ENCODE measurements at regions not wholly inside any gene's neighbourhood (a gene's known extent, or its start where the extent isn't known, plus 50 kb on each side); places are given as distances from the start of the nearest gene placed in this dataset.

DNA sequence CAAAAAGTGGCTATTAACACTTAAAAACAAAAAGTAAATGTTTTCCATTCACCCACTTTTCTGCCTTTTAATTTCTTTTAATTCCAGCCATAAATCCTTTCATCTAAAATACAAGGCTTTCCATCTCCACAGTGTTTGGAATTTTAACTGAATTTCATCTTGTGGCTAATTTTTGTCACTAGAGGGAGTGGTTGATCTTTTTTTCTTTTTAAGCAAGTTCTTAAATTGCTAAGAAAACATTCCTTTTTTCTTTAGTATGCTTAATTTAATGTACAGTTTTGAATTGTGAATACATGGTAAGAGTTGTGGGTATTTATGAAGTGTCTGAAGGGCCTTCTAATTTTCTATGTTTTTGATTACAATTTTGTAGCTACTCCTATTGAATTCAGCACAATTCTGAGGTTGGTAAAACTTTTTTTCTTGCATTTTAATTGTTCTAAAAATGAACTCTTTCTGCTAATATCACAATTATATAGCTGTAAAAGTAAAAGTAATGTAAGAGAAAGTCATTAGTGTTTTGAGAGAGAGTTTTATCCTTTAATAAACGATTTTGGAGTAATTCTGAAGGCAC is 54.9 kb upstream of the ANK3 start:
- H3K36me3 Mint-ChIP-seq = no peaks in the 10 kb centered on the region
- DNase-seq = peak in 1 of 2 donors; percentile 17
- Histone ChIP-seq H3K4me1 (ENCODE audit: control insufficient read depth, insufficient read depth, low read length) (peaks cover 3% of the 10 kb centered on the region), H3K27me3 (ENCODE audit: control insufficient read depth, insufficient read depth, low read length) (no peaks in the 10 kb centered on the region), H3K9me3 (ENCODE audit: control insufficient read depth, insufficient read depth, low read length) (no peaks in the 10 kb centered on the region), H3K27ac (ENCODE audit: low read length) (no peak overlapping the region), H3K4me3 (ENCODE audit: low read length) (no peak overlapping the region), H3K36me3 (ENCODE audit: control insufficient read depth, insufficient read depth, low read length) (no peaks in the 10 kb centered on the region)
- no peaks in the 10 kb centered on the region for H3K9me3 Mint-ChIP-seq
- no peaks in the 10 kb centered on the region for H3K27me3 Mint-ChIP-seq (ENCODE audit: low read depth in 2 of 2)
- no peak for TF ChIP-seq CTCF (IDR thresholded peaks at IDR 0.05)
- intact Hi-C loops (cut with micrococcal nuclease) = no loop called here
- H3K4me3 Mint-ChIP-seq = no peak overlapping the region
- no peak for ATAC-seq
- 80% methylated on average over 1 of the region's 1 CpG for WGBS (ENCODE audit: insufficient coverage)
- H3K4me1 Mint-ChIP-seq = peaks cover 6 to 7% of the 10 kb centered on the region in 2 donors
- H3K27ac Mint-ChIP-seq = no peak overlapping the region

GRCh38 chr10:60443346-60443745 is 53.7 kb upstream of the ANK3 start:
- H3K9me3 ChIP-seq (ENCODE audit: control insufficient read depth, insufficient read depth, low read length) = no peaks in the 10 kb centered on the region
- TF ChIP-seq CTCF (IDR thresholded peaks at IDR 0.05) = no peak
- intact Hi-C loops (cut with micrococcal nuclease) = no loop called here

GRCh38 chr10:60441515-60441914 is 51.8 kb upstream of the ANK3 start:
- no peak for DNase-seq
- Histone ChIP-seq H3K27me3 (ENCODE audit: control insufficient read depth, insufficient read depth, low read length) (no peaks in the 10 kb centered on the region), H3K4me1 (ENCODE audit: control insufficient read depth, insufficient read depth, low read length) (no peaks in the 10 kb centered on the region), H3K27ac (ENCODE audit: low read length) (no peak overlapping the region), H3K4me3 (ENCODE audit: low read length) (no peak overlapping the region), H3K36me3 (ENCODE audit: control insufficient read depth, insufficient read depth, low read length) (no peaks in the 10 kb centered on the region), H3K9me3 (ENCODE audit: control insufficient read depth, insufficient read depth, low read length) (no peaks in the 10 kb centered on the region)
- no peak overlapping the region for H3K27ac Mint-ChIP-seq
- TF ChIP-seq CTCF (IDR thresholded peaks at IDR 0.05) = no peak
- no peaks in the 10 kb centered on the region for H3K27me3 Mint-ChIP-seq (ENCODE audit: low read depth in 2 of 2)
- ATAC-seq = no peak
- no peaks in the 10 kb centered on the region for H3K4me1 Mint-ChIP-seq
- H3K9me3 Mint-ChIP-seq = no peaks in the 10 kb centered on the region
- H3K4me3 Mint-ChIP-seq = no peak overlapping the region
- intact Hi-C loops (cut with micrococcal nuclease) = no loop called here
- WGBS (ENCODE audit: insufficient coverage) = no CpG with 5 or more reads among the region's 1 CpG
- no peaks in the 10 kb centered on the region for H3K36me3 Mint-ChIP-seq

More at GRCh38 chr10:60443346-60443745, 53.7 kb upstream of the ANK3 start:
- H3K36me3 Mint-ChIP-seq = no peaks in the 10 kb centered on the region
- H3K4me3 ChIP-seq (ENCODE audit: low read length) = no peak overlapping the region
- no peak overlapping the region for H3K27ac ChIP-seq (ENCODE audit: low read length)
- no peaks in the 10 kb centered on the region for H3K36me3 ChIP-seq (ENCODE audit: control insufficient read depth, insufficient read depth, low read length)
- no peak overlapping the region for H3K4me3 Mint-ChIP-seq
- no peak for ATAC-seq
- H3K27me3 ChIP-seq (ENCODE audit: control insufficient read depth, insufficient read depth, low read length) = no peaks in the 10 kb centered on the region
- H3K27ac Mint-ChIP-seq = no peak overlapping the region
- 92% methylated on average over 3 of the region's 3 CpGs for WGBS (ENCODE audit: insufficient coverage)
- peaks cover 3% of the 10 kb centered on the region for H3K4me1 ChIP-seq (ENCODE audit: control insufficient read depth, insufficient read depth, low read length)
- H3K4me1 Mint-ChIP-seq = peaks cover 6 to 7% of the 10 kb centered on the region in 2 donors
- H3K9me3 Mint-ChIP-seq = no peaks in the 10 kb centered on the region
- H3K27me3 Mint-ChIP-seq (ENCODE audit: low read depth in 2 of 2) = no peaks in the 10 kb centered on the region
- DNase-seq = no peak

DNA sequence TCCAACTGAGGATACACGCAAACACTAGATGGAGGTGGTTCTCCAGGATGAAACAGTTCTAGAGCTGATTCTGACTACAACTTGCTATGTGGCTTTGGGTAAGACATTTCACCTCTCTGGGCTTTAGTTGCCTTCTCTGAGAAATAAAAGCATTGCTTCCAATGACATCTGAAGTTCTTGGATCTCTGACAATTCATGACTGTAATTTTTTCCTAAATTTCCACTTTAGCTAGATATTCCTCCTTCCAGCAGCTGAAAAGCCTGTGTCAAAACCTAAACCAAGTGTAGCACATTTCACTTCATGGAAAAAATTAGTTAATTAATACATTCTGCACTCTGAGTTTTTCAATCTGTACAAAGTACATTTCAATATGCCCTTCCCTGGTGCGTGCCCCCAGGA is 50.0 kb upstream of the ANK3 start:
- intact Hi-C loops (cut with micrococcal nuclease) = no loop called here
- H3K9me3 Mint-ChIP-seq = no peaks in the 10 kb centered on the region
- no peaks in the 10 kb centered on the region for H3K27me3 Mint-ChIP-seq (ENCODE audit: low read depth in 2 of 2)
- Histone ChIP-seq H3K27me3 (ENCODE audit: control insufficient read depth, insufficient read depth, low read length) (no peaks in the 10 kb centered on the region), H3K4me3 (ENCODE audit: low read length) (no peak overlapping the region), H3K4me1 (ENCODE audit: control insufficient read depth, insufficient read depth, low read length) (no peaks in the 10 kb centered on the region), H3K9me3 (ENCODE audit: control insufficient read depth, insufficient read depth, low read length) (no peaks in the 10 kb centered on the region), H3K27ac (ENCODE audit: low read length) (no peak overlapping the region), H3K36me3 (ENCODE audit: control insufficient read depth, insufficient read depth, low read length) (no peaks in the 10 kb centered on the region)
- no peaks in the 10 kb centered on the region for H3K36me3 Mint-ChIP-seq
- DNase-seq (no peak), ATAC-seq (no peak)
- no peak overlapping the region for H3K4me3 Mint-ChIP-seq
- H3K4me1 Mint-ChIP-seq = no peaks in the 10 kb centered on the region
- no peak for TF ChIP-seq CTCF (IDR thresholded peaks at IDR 0.05)
- no peak overlapping the region for H3K27ac Mint-ChIP-seq
- 97% methylated on average over 2 of the region's 2 CpGs for WGBS (ENCODE audit: insufficient coverage)

Data from natural killer cell (primary cell).